ENCODE measurements at regions not wholly inside any gene's neighbourhood (a gene's known extent, or its start where the extent isn't known, plus 50 kb on each side); places are given as distances from the start of the nearest gene placed in this dataset.

DNA sequence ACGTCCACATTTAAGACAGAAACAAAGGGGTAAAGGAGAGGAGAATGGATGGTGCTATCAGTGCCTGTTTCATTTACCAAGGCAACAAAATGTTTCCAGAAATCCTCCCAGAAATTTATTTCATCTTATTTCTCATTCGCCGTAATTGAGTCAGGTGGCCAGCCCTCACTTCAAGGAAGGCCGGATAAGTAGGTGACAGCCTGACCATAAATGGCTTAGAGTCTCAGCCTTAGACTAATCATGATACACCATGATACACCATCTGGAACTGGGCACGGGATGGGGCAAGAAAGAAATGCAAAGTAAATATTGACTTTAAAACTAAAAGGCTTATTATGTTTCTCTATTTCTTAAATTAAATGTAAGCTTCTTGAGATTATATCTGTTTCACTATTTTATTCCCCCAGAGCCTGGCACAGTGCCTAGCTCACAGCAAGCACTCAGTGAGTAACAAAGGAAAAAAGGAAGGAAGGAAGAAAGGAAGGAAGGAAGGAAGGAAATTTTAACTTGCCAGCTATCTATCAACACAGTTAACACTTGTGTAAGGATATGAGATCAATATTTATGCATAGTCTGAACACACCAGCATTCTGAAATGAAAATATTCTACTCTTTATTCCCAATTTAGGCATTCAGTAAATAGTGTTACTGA lies 106.1 kb upstream of the FSCB start:
- no peaks in the 10 kb centered on the region for H3K27me3 ChIP-seq (replicated peaks; ENCODE audit: insufficient read depth, low read depth, low read length, poor library complexity)
- ChIA-PET POLR2A (ENCODE audit: low non-redundant PET) (interaction anchor here (0.6 to 1.2 kb wide), 3 partner anchors 44 to 1254 kb away, joined by 3 to 4 read pairs (median 4); no protein-coding TSS in a partner anchor), CTCF (no interaction called here)
- no peak overlapping the region for H3K4me3 ChIP-seq (ENCODE audit: low read depth, low read length, poor library complexity, severe bottlenecking)
- no TSS peak for BruUV-seq (replicated peaks)
- peaks cover 5% of the 10 kb centered on the region for H3K9me3 ChIP-seq (ENCODE audit: low read depth, low read length, poor library complexity, severe bottlenecking)
- intact Hi-C loops (cut with micrococcal nuclease; ENCODE audit: unreplicated experiment): loop anchor here (1.0 to 2.0 kb wide), 4 partner anchors 44 to 518 kb away; no protein-coding TSS in a partner anchor
- peaks cover 9% of the 10 kb centered on the region for H3K36me3 ChIP-seq (ENCODE audit: insufficient read depth, low read length, poor library complexity, severe bottlenecking)
- TF ChIP-seq, protein P1, sequence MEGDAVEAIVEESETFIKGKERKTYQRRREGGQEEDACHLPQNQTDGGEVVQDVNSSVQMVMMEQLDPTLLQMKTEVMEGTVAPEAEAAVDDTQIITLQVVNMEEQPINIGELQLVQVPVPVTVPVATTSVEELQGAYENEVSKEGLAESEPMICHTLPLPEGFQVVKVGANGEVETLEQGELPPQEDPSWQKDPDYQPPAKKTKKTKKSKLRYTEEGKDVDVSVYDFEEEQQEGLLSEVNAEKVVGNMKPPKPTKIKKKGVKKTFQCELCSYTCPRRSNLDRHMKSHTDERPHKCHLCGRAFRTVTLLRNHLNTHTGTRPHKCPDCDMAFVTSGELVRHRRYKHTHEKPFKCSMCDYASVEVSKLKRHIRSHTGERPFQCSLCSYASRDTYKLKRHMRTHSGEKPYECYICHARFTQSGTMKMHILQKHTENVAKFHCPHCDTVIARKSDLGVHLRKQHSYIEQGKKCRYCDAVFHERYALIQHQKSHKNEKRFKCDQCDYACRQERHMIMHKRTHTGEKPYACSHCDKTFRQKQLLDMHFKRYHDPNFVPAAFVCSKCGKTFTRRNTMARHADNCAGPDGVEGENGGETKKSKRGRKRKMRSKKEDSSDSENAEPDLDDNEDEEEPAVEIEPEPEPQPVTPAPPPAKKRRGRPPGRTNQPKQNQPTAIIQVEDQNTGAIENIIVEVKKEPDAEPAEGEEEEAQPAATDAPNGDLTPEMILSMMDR (conservative IDR thresholded peaks at IDR 0.05; ENCODE audit: low read depth, low read length): no peak
- no peak for TF ChIP-seq EZH2 (IDR thresholded peaks at IDR 0.05; ENCODE audit: borderline replicate concordance, low read depth, low read length, poor library complexity, severe bottlenecking)
- peak overlapping the region; percentile 93 for H3K27ac ChIP-seq (ENCODE audit: low read depth, low read length, poor library complexity, severe bottlenecking)
- peak; percentile 99 for DNase-seq (ENCODE audit: low spot score)
- H3K4me1 ChIP-seq (ENCODE audit: insufficient read depth, low read length, poor library complexity, severe bottlenecking): peaks cover 75% of the 10 kb centered on the region

DNA sequence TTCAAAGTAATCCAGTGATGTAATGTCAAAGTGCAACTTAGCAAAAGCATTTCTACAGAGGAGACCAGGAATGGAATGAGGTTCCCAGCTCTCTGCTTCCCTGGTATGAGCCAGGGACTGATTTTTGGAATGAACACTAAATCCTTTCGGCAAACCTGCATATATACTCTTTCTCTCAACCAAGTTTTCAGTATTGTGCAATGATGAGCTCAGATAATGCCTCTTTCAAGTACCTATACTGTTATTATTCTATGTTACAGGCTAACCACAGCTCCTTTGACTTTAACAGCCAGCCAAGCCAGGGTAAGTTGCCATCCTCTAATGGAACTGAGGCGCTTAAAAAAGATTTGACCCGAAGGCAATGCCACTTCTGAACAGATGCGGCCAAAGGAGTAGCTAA lies 104.9 kb upstream of the FSCB start:
- CTCF ChIA-PET: no interaction called here
- intact Hi-C loops (cut with micrococcal nuclease; ENCODE audit: unreplicated experiment): loop anchor here (2.0 kb wide), 2 partner anchors 241 to 517 kb away; no protein-coding TSS in a partner anchor
- POLR2A ChIA-PET (ENCODE audit: low non-redundant PET): no interaction called here
- Histone ChIP-seq H3K27me3 (replicated peaks; ENCODE audit: insufficient read depth, low read depth, low read length, poor library complexity) (no peaks in the 10 kb centered on the region), H3K4me3 (ENCODE audit: low read depth, low read length, poor library complexity, severe bottlenecking) (no peak overlapping the region), H3K4me1 (ENCODE audit: insufficient read depth, low read length, poor library complexity, severe bottlenecking) (peaks cover 75% of the 10 kb centered on the region), H3K36me3 (ENCODE audit: insufficient read depth, low read length, poor library complexity, severe bottlenecking) (peaks cover 9% of the 10 kb centered on the region), H3K27ac (ENCODE audit: low read depth, low read length, poor library complexity, severe bottlenecking) (peak overlapping the region; percentile 93), H3K9me3 (ENCODE audit: low read depth, low read length, poor library complexity, severe bottlenecking) (peaks cover 5% of the 10 kb centered on the region)
- TF ChIP-seq, protein P1 (conservative IDR thresholded peaks at IDR 0.05; ENCODE audit: low read depth, low read length): no peak
- TF ChIP-seq EZH2 (IDR thresholded peaks at IDR 0.05; ENCODE audit: borderline replicate concordance, low read depth, low read length, poor library complexity, severe bottlenecking): no peak
- peak; percentile 38 for DNase-seq (ENCODE audit: low spot score)
- BruUV-seq (replicated peaks): no TSS peak

DNA sequence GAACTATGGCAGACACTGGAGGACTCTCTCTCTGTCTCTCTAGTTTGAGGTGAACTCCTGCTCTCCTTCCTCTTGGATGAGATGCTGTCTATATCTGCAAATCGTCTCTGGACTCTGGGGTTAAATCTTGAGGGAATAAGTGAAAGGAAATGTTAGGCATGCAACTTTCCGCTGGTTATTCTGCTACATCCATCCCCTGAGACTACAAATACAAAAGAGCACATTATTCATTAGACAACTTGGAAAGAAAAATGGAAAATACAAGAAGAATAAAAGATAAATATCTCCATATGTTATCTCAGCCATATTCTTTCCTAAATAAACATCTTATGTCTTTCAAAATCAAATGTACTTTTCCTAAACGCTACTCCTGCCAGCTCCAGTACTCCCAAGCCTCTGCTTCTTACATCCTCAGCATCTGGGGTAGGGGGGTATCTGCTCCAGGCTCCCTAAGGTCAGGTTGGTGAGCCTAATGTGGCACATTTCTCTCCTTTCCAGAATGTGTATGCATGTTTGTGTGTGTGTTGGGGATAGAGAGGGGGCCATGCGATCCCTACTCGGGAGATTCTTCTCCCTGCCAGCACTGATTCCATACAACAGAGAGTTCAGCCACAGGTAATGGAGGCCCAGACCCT lies 102.9 kb upstream of the FSCB start:
- peak; percentile 44 for DNase-seq (ENCODE audit: low spot score)
- no peaks in the 10 kb centered on the region for H3K27me3 ChIP-seq (replicated peaks; ENCODE audit: insufficient read depth, low read depth, low read length, poor library complexity)
- no TSS peak for BruUV-seq (replicated peaks)
- peak overlapping the region; percentile 93 for H3K27ac ChIP-seq (ENCODE audit: low read depth, low read length, poor library complexity, severe bottlenecking)
- no peaks in the 10 kb centered on the region for H3K36me3 ChIP-seq (ENCODE audit: insufficient read depth, low read length, poor library complexity, severe bottlenecking)
- ChIA-PET POLR2A (ENCODE audit: low non-redundant PET) (no interaction called here), CTCF (no interaction called here)
- no peaks in the 10 kb centered on the region for H3K9me3 ChIP-seq (ENCODE audit: low read depth, low read length, poor library complexity, severe bottlenecking)
- intact Hi-C loops (cut with micrococcal nuclease; ENCODE audit: unreplicated experiment): no loop called here
- TF ChIP-seq, protein P1 (conservative IDR thresholded peaks at IDR 0.05; ENCODE audit: low read depth, low read length): no peak
- TF ChIP-seq EZH2 (IDR thresholded peaks at IDR 0.05; ENCODE audit: borderline replicate concordance, low read depth, low read length, poor library complexity, severe bottlenecking): no peak
- H3K4me3 ChIP-seq (ENCODE audit: low read depth, low read length, poor library complexity, severe bottlenecking): no peak overlapping the region
- peaks cover 61% of the 10 kb centered on the region for H3K4me1 ChIP-seq (ENCODE audit: insufficient read depth, low read length, poor library complexity, severe bottlenecking)
